Nephron (organoid): ENCODE measurements at regions not wholly inside any gene's neighbourhood (a gene's known extent, or its start where the extent isn't known, plus 50 kb on each side); places are given as distances from the start of the nearest gene placed in this dataset.

Experiments
- H3K27ac Mint-ChIP-seq, 3 experiments: 2 replicates each; pipeline ENCODE4 v1.8.0; 2020; ENCODE audit warnings: mixed read lengths in 3 of 3, mild to moderate bottlenecking in 2 of 3, moderate library complexity in 1 of 3
- H3K27me3 Mint-ChIP-seq: 2 replicates; pipeline ENCODE4 v1.8.0; 2021; ENCODE audit warnings: low read depth, mild to moderate bottlenecking, moderate library complexity, mixed read lengths
- H3K36me3 Mint-ChIP-seq: 2 replicates; pipeline ENCODE4 v1.8.0; 2020; ENCODE audit warnings: low read depth, mixed read lengths
- H3K4me1 Mint-ChIP-seq: 2 replicates; pipeline ENCODE4 v1.8.0; 2020; ENCODE audit warnings: mixed read lengths
- H3K4me3 Mint-ChIP-seq, 3 experiments: 2 replicates each; pipeline ENCODE4 v1.8.0; 2020; ENCODE audit warnings: mild to moderate bottlenecking in 3 of 3, mixed read lengths in 3 of 3, moderate library complexity in 2 of 3
- H3K9me3 Mint-ChIP-seq: 2 replicates; pipeline ENCODE4 v1.8.0; 2020; ENCODE audit warnings: mixed read lengths
- TF ChIP-seq, protein P1 (sequence below), 3 experiments: fragments of 200-600 bp; sonication (generic); IDR thresholded peaks; one replicate each; pipeline ENCODE4 v1.5.0; 2021; ENCODE audit warnings: antibody characterized with exemption in 3 of 3; ENCODE audit not compliant: unreplicated experiment in 3 of 3

DNA sequence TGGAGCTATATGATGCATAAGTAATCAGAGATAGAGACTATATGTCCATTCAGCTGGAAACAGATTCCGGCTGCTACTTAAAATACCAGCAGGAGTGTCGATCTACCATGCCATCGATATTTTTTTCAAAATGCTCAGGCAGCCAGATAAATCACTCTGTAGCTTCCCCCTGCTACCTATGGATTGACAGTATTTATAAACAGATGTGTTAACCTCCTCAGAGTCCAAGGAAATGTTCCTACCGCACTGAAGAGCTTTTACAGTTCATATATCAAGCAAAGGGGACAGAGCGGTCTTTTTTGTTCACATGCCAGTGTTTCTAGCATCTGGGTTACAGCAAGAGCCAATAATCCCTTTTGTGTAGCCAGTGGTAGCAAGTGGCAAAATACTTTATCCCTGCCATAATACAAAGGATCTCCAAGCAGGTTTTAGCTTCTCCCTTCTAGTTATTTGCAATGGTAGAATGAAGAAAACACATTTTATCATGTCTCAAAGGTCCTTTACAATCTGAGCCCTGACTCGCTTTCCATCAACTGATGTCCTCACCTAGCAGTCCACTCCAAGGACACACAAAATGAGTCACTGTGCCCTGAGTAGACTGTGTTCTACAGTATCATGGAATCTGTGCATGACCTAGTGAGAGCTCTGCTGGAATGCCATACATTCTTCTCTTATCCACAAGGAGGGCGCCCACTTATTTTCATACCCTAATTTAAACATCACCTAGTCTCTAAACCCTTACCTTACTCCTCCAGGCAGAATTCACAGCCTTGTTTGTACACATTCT lies 507.0 kb downstream of the TBL1XR1 start:
- Mint-ChIP-seq H3K4me3 (no peak overlapping the region), H3K4me1 (peaks cover 8% of the 10 kb centered on the region), H3K9me3 (peaks cover 5% of the 10 kb centered on the region), H3K36me3 (no peaks in the 10 kb centered on the region), H3K27ac (no peak overlapping the region), H3K27me3 (peaks cover 8% of the 10 kb centered on the region)
- TF ChIP-seq, protein P1, sequence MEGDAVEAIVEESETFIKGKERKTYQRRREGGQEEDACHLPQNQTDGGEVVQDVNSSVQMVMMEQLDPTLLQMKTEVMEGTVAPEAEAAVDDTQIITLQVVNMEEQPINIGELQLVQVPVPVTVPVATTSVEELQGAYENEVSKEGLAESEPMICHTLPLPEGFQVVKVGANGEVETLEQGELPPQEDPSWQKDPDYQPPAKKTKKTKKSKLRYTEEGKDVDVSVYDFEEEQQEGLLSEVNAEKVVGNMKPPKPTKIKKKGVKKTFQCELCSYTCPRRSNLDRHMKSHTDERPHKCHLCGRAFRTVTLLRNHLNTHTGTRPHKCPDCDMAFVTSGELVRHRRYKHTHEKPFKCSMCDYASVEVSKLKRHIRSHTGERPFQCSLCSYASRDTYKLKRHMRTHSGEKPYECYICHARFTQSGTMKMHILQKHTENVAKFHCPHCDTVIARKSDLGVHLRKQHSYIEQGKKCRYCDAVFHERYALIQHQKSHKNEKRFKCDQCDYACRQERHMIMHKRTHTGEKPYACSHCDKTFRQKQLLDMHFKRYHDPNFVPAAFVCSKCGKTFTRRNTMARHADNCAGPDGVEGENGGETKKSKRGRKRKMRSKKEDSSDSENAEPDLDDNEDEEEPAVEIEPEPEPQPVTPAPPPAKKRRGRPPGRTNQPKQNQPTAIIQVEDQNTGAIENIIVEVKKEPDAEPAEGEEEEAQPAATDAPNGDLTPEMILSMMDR (IDR thresholded peaks at IDR 0.05; ENCODE audit: unreplicated experiment in 3 of 3) = no peak

DNA sequence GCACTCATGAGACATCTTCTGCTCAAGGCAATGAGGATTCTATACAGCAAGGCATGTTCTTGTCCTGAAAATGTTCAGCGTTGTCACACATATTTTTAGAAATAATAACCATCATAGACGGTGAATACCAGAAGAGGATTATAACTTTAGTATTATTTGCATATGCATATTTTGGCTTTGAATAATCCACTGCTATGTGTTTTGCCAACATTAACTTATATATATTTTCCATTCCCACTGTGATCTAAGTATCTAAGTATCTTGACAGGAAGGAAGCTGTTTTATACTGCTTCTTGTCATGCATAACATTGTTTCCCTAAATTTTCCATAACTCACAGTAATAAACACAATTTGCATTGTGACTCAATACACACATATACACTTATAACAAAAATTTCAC lies 509.5 kb downstream of the TBL1XR1 start:
- Mint-ChIP-seq H3K27ac (no peak overlapping the region), H3K4me1 (peaks cover 6% of the 10 kb centered on the region), H3K36me3 (no peaks in the 10 kb centered on the region), H3K9me3 (peaks cover 10% of the 10 kb centered on the region), H3K4me3 (no peak overlapping the region), H3K27me3 (peaks cover 8% of the 10 kb centered on the region)
- TF ChIP-seq, protein P1 (IDR thresholded peaks at IDR 0.05; ENCODE audit: unreplicated experiment in 3 of 3) = no peak

DNA sequence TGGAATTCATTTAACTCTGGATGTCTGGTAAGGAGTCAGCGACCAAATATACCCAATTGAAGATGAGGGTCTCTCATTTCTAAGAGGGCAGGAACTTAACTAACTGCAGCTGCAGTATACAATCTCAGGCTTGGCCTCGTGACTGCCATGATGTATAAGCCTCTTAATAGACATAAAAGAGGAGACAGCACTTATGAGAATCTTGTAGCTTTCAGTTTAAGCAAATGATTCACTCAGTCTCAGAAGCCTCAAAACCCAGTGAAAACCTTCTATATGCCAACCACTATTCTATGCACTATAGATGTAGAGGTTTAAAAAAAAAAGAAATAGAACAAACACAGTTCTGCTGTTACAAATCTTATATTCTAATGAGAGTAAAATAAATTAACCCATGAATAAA lies 513.9 kb downstream of the TBL1XR1 start:
- Mint-ChIP-seq H3K4me3 (no peak overlapping the region), H3K4me1 (no peaks in the 10 kb centered on the region), H3K27me3 (peaks cover 5% of the 10 kb centered on the region), H3K36me3 (no peaks in the 10 kb centered on the region), H3K27ac (no peak overlapping the region), H3K9me3 (peaks cover 24% of the 10 kb centered on the region)
- TF ChIP-seq, protein P1 (IDR thresholded peaks at IDR 0.05; ENCODE audit: unreplicated experiment in 3 of 3) = no peak

DNA sequence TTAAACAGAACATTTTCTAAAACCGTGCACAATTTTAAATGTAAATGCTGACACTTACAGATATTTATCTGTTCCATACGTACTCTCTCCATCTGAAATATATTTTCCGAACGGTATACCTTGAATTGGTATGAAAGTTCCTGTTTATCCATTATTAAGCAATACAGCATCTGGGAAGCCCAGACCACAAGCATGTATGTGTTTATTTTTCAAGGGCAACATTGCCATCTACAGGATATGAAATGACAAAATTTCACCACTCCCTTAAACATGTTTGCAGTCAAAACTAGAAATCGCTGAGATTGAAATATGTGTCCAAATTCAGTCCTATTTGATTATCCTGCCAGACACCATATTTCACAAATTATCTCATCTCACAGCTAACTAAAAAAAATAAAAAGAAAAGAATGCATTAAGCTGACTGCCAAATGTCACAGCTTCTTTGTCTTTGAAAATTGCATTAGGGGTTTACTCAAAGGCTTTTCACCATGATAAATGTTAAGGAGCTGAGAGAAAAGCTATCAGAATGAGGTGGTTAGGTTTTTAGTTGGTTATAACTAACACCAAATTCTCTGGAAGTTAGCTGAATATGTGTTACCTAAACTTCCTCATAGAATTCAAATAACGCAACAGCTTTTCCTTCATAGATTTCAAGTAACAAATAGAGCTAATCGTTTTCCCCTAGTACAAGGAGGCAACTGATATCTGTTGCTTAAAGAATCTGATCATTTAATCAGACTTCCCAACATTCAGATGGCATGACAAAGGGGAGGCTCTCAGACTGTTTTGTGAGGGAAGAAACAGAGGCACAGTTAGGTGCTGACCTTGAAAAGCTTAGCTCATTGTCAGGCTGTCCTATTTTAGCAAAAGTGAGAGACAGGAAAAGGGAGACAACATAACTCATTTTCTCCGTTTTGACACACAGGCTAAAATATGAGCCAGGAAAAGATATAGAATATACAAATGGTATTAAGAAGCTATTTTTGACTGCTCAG lies 533.1 kb downstream of the TBL1XR1 start:
- H3K27me3 Mint-ChIP-seq = no peaks in the 10 kb centered on the region
- no peaks in the 10 kb centered on the region for H3K36me3 Mint-ChIP-seq
- H3K4me3 Mint-ChIP-seq = no peak overlapping the region
- peaks cover 5% of the 10 kb centered on the region for H3K9me3 Mint-ChIP-seq
- TF ChIP-seq, protein P1 (IDR thresholded peaks at IDR 0.05; ENCODE audit: unreplicated experiment in 3 of 3) = peak; percentile 42 to 68 (median 52)
- peaks cover 16% of the 10 kb centered on the region for H3K4me1 Mint-ChIP-seq
- peak overlapping the region; percentile 30 to 47 (median 31) for H3K27ac Mint-ChIP-seq

DNA sequence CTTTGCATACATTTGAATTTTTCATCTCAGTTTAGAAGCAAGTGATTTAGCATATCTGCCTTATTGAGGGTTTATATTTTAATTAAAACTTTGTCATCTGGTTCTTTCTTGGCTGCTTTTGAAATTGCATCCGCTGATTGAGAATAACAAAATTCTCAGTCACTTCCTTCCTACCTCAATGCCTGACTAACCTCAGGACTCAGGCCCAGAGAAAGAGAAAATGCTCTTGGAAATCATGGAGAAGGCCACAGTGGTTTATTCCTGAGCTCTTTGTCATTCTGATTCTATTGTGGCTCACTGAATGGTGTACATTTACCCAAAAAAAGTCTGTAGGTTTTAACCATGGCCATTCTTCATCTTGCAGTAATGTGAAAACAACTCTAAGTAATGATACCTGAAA lies 533.9 kb downstream of the TBL1XR1 start:
- Mint-ChIP-seq H3K27ac (peak overlapping the region; percentile 7 to 47 (median 30)), H3K4me3 (no peak overlapping the region), H3K27me3 (no peaks in the 10 kb centered on the region), H3K4me1 (peaks cover 16% of the 10 kb centered on the region), H3K36me3 (no peaks in the 10 kb centered on the region), H3K9me3 (no peaks in the 10 kb centered on the region)
- TF ChIP-seq, protein P1 (IDR thresholded peaks at IDR 0.05; ENCODE audit: unreplicated experiment in 3 of 3) = no peak
